Endothelial cell of umbilical vein (primary cell): ENCODE measurements at regions not wholly inside any gene's neighbourhood (a gene's known extent, or its start where the extent isn't known, plus 50 kb on each side); places are given as distances from the start of the nearest gene placed in this dataset.

Experiments
- BruUV-seq: library from RNA; stranded (reverse); fragments of 400-500 nt; replicated peaks from 2 replicates; lab custom pipeline; 2021; lab: Mats Ljungman, UMichigan
- CTCF ChIA-PET: fragments of 300-600, 350-600 bp; sonication (Branson Sonifier 250); formaldehyde crosslinking; loops from one replicate; lab custom pipeline; 2021; ENCODE audit warnings: antibody characterized with exemption, inconsistent platforms; lab: Charles Lee
- POLR2A ChIA-PET: fragments of 300-600, 350-600 bp; sonication (Branson Sonifier 250); formaldehyde crosslinking; loops from one replicate; lab custom pipeline; 2021; ENCODE audit warnings: antibody characterized with exemption, inconsistent platforms; lab: Charles Lee
- DNase-seq: peaks from one replicate; pipeline ENCODE4 v3.0.0-alpha.2; 2011; ENCODE audit warnings: low read depth, low spot score
- FAIRE-seq: peaks from 2 replicates; lab custom pipeline; 2011; peaks lifted over from hg19 to GRCh38; lab: Jason Lieb, UNC
- H2AFZ ChIP-seq: 2 replicates; pipeline ENCODE4 v1.6.0; 2012; ENCODE audit warnings: low read depth, low read length, control low read depth, inconsistent platforms
- H3K27ac ChIP-seq: 2 replicates; pipeline ENCODE4 v1.5.1; 2011; ENCODE audit warnings: low read depth, mild to moderate bottlenecking, control low read depth, low read length, moderate library complexity; ENCODE audit not compliant: insufficient read depth
- H3K27me3 ChIP-seq, 2 experiments: 2 replicates each; pipeline versions ENCODE4 v1.6.0 to v1.6.1; 2011; ENCODE audit warnings: low read length in 2 of 2, mixed read lengths in 1 of 2; ENCODE audit not compliant: control insufficient read depth in 2 of 2, insufficient read depth in 2 of 2
- H3K36me3 ChIP-seq, 2 experiments: 2 replicates in 1 of 2; 3 replicates in 1 of 2; pipeline ENCODE4 v1.5.1; 2011; ENCODE audit warnings: low read length in 2 of 2, mild to moderate bottlenecking in 1 of 2, moderate library complexity in 1 of 2; ENCODE audit not compliant: control insufficient read depth in 2 of 2, insufficient read depth in 2 of 2; ENCODE audit errors: extremely low read depth in 1 of 2
- H3K4me1 ChIP-seq: 3 replicates; pipeline ENCODE4 v1.5.1; 2011; ENCODE audit warnings: mild to moderate bottlenecking, low read length; ENCODE audit not compliant: control insufficient read depth, insufficient read depth; ENCODE audit errors: extremely low read depth
- H3K4me2 ChIP-seq: 2 replicates; pipeline ENCODE4 v1.6.1; 2011; ENCODE audit warnings: low read length, control low read depth, mixed read lengths; ENCODE audit not compliant: insufficient read depth
- H3K4me3 ChIP-seq, 3 experiments: fragments of 200-600 bp in 1 of 3; sonication (generic), shearing (Covaris generic) in 1 of 3; replicated peaks in 1 of 3; 2 replicates each; pipeline ENCODE4 v1.5.1; 2011 to 2016; ENCODE audit warnings: control low read depth in 3 of 3, low read length in 3 of 3, mild to moderate bottlenecking in 2 of 3, inconsistent platforms in 1 of 3, low read depth in 1 of 3, moderate library complexity in 1 of 3; ENCODE audit not compliant: insufficient read depth in 1 of 3
- H3K79me2 ChIP-seq: 2 replicates; pipeline ENCODE4 v1.6.0; 2012; ENCODE audit warnings: low read length, inconsistent platforms; ENCODE audit not compliant: control insufficient read depth, insufficient read depth
- H3K9ac ChIP-seq: replicated peaks from 2 replicates; pipeline ENCODE3; 2011; ENCODE audit warnings: low read length, control low read depth; ENCODE audit not compliant: insufficient read depth; ENCODE audit errors: extremely low read depth
- H3K9me1 ChIP-seq: replicated peaks from 3 replicates; pipeline ENCODE4 v1.6.0; 2011; ENCODE audit warnings: mild to moderate bottlenecking, low read length; ENCODE audit not compliant: control insufficient read depth, insufficient read depth; ENCODE audit errors: extremely low read depth
- H3K9me3 ChIP-seq: replicated peaks from 2 replicates; pipeline ENCODE4 v1.5.1; 2012; ENCODE audit warnings: low read length, inconsistent platforms; ENCODE audit not compliant: control insufficient read depth, insufficient read depth
- H4K20me1 ChIP-seq: replicated peaks from 2 replicates; pipeline ENCODE3; 2011; ENCODE audit warnings: mild to moderate bottlenecking, low read length; ENCODE audit not compliant: control insufficient read depth, insufficient read depth; ENCODE audit errors: extremely low read depth
- CTCF ChIP-seq, 2 donors: IDR thresholded peaks; 1 replicate in 1 of 2; 2 replicates in 1 of 2; pipeline ENCODE4 v1.5.1; 2011; ENCODE audit warnings: low read length in 2 of 2, mild to moderate bottlenecking in 2 of 2, moderate library complexity in 2 of 2, control low read depth in 1 of 2, inconsistent platforms in 1 of 2, low read depth in 1 of 2; ENCODE audit not compliant: insufficient read depth in 1 of 2; ENCODE audit errors: extremely low read depth in 1 of 2
- EZH2 ChIP-seq: IDR thresholded peaks from 2 replicates; pipeline ENCODE4 v1.6.1; 2012; ENCODE audit warnings: borderline replicate concordance, low read depth, mild to moderate bottlenecking, moderate library complexity, low read length, inconsistent platforms; ENCODE audit not compliant: severe bottlenecking
- FOS ChIP-seq: IDR thresholded peaks from 2 replicates; pipeline ENCODE4 v1.6.1; 2011; ENCODE audit warnings: mild to moderate bottlenecking, low read length, moderate library complexity, borderline replicate concordance; ENCODE audit not compliant: insufficient read depth
- GATA2 ChIP-seq: IDR thresholded peaks from 2 replicates; pipeline ENCODE4 v1.7.0; 2011; ENCODE audit warnings: low read depth, mild to moderate bottlenecking, moderate library complexity, mixed read lengths, low read length; ENCODE audit not compliant: insufficient read length, insufficient read depth
- JUN ChIP-seq: IDR thresholded peaks from 2 replicates; pipeline ENCODE4 v1.6.1; 2011; ENCODE audit warnings: borderline replicate concordance, low read depth; ENCODE audit not compliant: insufficient read length, insufficient read depth
- MYC ChIP-seq: IDR thresholded peaks from one replicate; pipeline ENCODE4 v1.6.1; 2011; ENCODE audit warnings: mild to moderate bottlenecking, low read depth, low read length
- POLR2A ChIP-seq: IDR thresholded peaks from 2 replicates; pipeline ENCODE4 v1.6.1; 2012; ENCODE audit warnings: low read depth, mild to moderate bottlenecking, control low read depth, low read length
- POLR2AphosphoS5 ChIP-seq: IDR thresholded peaks from 2 replicates; pipeline ENCODE4 v1.6.1; 2012; ENCODE audit warnings: low read depth, mild to moderate bottlenecking, control low read depth, low read length, moderate library complexity; ENCODE audit not compliant: insufficient read depth
- dilution Hi-C: fragments of 300-500 bp; cut with MboI; formaldehyde crosslinking; loops from one replicate; pipeline ENCODE4 v1.15.0; 2019; ENCODE audit warnings: low sequenced_read_pairs; ENCODE audit not compliant: extremely low pct_ligation_motif_present
- intact Hi-C: fragments of 100-400 bp; cut with micrococcal nuclease; formaldehyde crosslinking; loops from one replicate; pipeline ENCODE4 v1.10.0; 2022

- no peaks in the 10 kb centered on the region for H3K36me3 ChIP-seq
- FAIRE-seq (no peak), DNase-seq (no peak)
- no peaks in the 10 kb centered on the region for H3K27me3 ChIP-seq
- POLR2A ChIA-PET = no interaction called here
- H3K27ac ChIP-seq = no peak overlapping the region
- TF ChIP-seq POLR2A (no peak), EZH2 (no peak), FOS (no peak), CTCF (IDR thresholded peaks at IDR 0.05; ENCODE audit: extremely low read depth in 1 of 2, insufficient read depth in 1 of 2, low read depth in 1 of 2, low read length in 2 of 2) (no peak), POLR2AphosphoS5 (no peak), GATA2 (no peak), MYC (no peak), JUN (no peak)
- no peak overlapping the region for H3K4me2 ChIP-seq
- no peaks in the 10 kb centered on the region for H3K4me1 ChIP-seq
- CTCF ChIA-PET = no interaction called here
- intact Hi-C loops = no loop called here
- no peaks in the 10 kb centered on the region for H3K9me1 ChIP-seq
- dilution Hi-C loops = no loop called here
- H2AFZ ChIP-seq = no peak overlapping the region
- H3K9ac ChIP-seq = no peak overlapping the region
- H4K20me1 ChIP-seq = no peaks in the 10 kb centered on the region
- BruUV-seq = no TSS peak
- H3K4me3 ChIP-seq = no peak overlapping the region
- no peaks in the 10 kb centered on the region for H3K79me2 ChIP-seq
- H3K9me3 ChIP-seq = peaks cover 3% of the 10 kb centered on the region
These were observed 122.8 kb downstream of the C6orf118 start for GRCh38 chr6:165186441-165187205.
